Fibroblast of the conjunctiva (primary cell): ENCODE measurements at regions not wholly inside any gene's neighbourhood (a gene's known extent, or its start where the extent isn't known, plus 50 kb on each side); places are given as distances from the start of the nearest gene placed in this dataset.
"Not testable (repeated sequence)": the region's sequence is repeated elsewhere in the genome, so short reads cannot be mapped to it uniquely, and the experiment has no call there.

ENCODE experiments used
- DNase-seq: peaks from one replicate; pipeline ENCODE4 v3.0.0-alpha.2; 2010; ENCODE audit warnings: low read depth

DNA sequence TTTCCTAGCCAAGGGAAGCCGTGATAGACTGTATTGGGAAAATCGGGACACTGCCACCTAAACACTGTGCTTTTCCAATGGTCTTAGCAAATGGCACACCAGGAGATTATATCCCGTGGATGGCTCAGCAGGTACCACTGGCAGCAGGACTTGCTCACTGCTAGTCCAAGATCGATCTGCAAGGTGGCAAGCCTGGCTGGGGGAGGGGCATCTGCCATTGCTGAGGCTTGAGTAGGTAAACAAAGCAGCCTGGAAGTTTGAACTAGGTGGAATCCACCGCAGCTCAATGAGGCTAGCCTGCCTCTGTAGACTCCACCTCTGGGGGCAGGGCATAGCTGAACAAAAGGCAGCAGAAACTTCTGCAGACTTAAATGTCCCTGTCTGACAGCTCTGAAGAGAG lies 1262.7 kb upstream of the ZEB2 start:
- not testable (repeated sequence) for DNase-seq

DNA sequence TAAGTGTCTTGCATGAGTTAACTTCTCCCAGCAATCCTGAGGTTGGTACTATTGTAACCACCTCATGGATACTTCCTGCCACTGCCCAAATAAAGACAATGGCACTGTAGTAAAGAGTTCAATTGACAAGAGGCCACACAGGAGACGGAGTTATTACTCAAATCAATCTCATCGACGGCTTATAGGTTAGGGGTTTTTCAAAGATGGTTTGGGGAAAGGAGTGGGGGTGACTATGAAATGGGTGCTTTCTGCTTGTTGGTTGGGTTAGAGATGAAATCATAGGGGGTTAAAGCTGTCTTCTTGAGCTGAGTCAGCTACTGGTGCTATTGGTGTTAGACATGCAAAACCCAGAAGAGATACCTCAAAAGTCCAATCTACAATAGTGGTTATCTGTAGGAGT lies 1258.0 kb upstream of the ZEB2 start:
- DNase-seq: no peak

DNA sequence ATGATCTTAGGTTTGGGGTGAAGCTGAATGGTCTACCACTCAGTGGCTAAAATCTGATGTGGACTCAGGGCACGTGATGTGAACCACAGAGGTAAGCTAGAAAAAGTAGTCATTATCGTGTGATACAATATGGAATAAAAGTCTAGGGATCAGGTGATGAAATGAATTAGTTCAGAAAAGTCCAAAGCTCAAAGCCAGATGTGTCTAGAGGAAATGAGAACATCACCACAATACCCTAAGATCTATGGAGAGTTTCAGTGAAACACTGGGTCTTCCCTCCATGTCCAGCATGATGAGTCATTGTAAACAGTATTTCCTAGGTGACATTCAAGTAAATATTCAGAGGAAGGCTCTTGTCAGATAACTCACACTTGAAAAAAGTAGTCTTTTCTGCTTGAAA lies 1257.4 kb upstream of the ZEB2 start:
- no peak for DNase-seq

DNA sequence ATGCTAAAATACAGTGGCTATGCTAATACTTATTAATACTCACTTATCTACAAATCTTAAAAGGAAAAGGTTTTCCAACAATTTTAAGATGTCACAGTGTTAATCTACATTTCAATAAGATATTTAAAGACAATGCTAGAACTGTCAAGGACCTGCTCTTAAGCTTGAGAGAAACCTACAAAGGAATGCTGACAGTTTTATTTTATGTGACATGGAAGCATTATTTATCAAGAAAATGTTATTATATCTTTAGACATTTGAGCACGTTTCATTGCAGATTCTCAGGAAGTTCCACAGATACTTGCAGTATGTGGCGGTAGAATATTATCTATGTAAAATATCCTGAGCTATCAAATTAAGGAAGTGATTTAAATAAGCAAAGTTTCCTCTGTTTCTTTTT lies 1255.7 kb upstream of the ZEB2 start:
- no peak for DNase-seq

DNA sequence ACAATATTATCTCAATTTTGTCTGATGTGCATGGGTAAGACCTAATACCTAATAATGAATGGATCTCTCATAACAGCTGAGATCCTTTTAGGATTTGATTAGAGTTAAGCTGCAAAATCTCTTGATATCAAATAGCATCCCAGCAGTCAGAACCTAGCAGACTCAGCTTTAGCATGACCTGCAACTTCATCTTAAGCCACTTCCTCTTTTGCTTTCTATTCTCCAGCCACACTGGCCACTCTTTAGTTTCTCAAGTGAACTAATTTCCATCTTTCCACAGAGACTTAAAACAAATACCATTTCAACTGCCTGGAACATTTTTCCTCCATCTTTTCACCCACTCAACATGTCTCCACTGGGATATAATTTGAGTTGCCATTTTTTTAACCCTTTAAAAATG lies 1251.6 kb upstream of the ZEB2 start:
- no peak for DNase-seq

DNA sequence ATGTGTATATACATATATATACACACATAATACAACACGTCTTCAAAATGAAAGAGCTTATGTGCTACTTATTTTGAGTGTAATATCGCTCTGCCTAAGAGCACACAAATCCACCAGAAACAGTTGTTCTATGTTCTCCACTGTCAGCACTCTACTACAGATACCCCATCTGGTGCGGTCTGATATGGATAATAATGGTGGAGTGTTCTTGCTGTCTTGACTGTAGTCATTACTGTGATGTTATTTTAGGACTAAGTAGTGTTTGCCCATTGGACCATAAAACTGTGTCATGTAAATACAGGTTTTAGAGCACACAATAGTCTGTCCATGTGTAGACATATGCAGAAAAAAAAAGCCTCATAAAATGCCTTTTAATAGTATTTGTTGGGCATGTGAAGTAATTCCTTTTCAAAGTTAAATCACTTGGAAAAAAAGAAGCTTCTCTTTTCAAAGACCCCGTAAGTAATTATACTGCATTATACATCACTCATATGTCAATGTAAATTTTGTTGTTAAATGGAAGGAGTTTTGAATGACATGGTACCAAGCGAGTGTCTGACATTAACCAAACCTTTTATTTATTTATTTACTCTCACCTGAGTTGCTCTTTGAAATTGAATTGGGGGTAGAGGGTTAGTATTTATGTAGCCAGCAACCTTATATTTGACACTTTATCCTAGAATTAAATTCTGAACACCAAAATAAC lies 1249.2 kb upstream of the ZEB2 start:
- DNase-seq: no peak

DNA sequence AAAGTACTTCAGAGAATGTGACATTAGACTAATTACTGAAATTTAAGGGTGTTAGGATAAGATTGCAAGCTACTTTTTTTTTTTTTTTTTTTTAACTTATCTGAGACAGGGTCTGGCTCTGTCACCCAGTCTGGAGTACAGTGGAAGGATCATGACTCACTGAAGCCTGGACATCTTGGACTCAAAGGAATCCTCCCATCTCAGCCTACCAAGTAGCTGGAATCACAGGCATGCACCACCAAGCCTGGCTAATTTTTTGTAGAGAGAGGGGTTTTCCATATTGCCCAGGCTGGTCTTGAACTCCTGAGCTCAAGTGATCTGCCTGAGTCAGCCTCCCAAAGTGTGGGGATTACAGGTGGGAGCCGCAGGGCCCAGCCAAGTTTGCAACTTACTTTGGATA lies 1246.0 kb upstream of the ZEB2 start:
- DNase-seq: no peak

DNA sequence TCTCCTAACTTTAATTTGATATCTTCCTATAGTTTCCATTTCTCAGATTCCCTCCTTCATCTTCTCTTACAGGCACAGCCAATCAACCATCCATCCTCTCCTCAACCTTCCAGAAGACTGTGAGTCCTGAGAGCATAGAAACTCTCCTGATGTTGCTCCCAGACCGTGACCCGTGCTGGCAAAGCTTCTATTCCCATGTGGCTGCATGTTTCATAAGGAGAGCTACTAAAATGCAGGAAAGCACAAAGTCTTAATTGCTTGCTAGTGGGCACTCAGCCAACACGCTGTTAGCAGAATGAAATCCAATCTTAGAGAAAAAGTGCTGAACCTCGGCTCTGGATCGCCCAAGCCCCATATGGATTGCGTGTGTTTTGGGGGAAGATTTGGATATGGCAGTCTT lies 1244.7 kb upstream of the ZEB2 start:
- no peak for DNase-seq

DNA sequence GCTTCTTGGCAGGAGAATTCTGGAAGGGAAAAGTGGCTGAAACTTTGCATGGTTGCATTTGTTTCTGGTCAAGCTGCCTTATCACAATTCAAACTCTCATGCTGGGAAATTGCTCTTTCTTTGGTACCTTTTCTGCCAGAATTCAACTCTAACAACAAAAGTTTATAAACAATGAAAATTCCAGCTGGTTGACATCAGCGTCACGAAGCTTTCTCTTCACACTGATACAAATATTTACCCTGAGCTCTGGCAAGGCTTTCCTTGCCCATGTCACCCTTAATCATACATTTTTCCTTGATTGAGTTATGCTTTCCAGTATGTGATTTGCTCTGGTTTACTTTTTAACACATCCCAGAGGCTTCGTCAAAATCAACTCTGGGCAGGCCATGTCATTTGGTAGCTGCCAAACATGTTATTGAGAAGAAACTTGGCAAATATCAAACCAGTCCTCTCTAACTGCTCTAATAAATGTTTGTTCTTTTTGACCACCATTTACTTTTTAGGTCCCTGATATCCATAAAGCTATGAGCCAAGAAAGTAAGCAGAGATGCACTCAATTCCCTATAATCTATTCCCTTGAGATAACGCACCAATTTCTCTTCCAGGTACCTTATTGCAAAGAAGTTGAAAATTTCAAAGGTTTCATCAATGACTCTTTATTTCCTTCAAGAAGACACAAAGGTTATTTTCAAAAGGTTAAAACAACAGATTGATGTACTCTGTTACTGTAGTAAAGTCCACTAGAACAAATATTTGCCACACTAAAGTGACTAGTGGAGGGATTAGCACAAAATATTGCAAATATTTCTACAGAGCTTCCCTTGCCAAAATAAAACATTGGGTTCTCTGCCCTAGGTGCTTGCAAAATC lies 1241.1 kb upstream of the ZEB2 start:
- DNase-seq: peak; percentile 43

DNA sequence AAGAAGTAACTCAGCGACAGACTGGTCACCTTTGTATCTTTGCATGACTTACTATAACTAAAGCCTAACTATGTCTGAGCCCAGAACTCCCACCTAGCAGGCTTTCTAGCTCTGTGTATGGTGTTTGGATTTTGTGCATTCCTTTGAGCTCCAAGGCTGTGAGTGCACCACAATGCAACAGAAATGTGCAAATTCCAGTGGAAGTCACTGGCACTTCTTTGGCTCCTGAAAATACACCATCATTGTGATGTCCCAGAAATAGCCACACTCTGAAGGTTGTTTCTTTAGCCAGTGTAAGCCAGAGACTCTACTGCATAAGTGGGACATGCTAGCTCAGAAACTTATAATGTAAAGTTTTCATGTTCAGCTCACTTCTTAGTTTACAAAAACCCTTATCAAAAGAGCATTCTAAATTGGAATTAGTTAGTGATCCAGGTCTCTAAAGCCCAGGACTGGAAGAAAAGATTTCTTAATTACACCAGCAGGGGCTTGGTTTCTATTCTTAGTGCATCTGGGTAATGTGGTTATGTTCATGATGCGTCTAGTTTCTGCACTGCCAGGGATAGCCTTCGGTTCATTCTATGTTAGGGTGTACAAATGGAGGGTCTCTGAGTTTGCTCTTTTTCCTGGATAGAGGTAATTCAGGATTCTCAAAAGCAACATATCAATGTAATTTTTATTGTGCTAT lies 1239.5 kb upstream of the ZEB2 start:
- no peak for DNase-seq

DNA sequence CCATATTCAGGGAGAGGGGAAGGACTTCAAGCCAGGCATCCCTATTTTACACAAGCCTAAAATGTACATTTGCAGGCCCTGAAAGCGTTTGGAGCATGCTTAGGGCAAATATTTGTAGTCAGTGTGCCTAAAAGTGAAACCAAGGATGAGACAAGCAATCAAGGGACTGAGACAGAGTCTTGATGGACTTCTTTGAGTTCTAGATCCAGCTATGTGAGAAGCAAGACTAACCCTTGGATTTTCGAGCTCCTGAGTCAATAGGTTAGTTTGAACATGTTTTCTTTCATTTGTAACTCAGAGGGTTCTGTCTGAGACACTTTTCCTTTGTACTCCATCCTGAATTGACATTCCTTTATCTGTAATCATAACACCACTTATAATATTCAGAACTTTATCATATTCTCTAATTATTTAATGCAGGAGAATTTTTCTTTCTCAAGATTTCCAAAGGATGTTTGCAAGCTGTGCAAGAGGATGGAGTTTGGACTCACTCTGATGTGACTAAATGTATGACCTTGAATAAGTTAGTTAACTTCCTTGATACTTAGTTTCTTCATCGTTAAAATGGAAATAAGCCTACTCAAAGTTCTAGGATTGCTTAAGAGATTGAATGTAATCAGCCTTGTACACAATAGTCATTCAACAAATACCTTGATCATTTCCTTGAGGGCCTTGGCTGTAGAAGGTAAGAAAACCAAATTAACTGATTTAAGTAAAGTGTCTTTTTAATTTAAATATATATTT lies 1237.8 kb upstream of the ZEB2 start:
- DNase-seq: no peak

DNA sequence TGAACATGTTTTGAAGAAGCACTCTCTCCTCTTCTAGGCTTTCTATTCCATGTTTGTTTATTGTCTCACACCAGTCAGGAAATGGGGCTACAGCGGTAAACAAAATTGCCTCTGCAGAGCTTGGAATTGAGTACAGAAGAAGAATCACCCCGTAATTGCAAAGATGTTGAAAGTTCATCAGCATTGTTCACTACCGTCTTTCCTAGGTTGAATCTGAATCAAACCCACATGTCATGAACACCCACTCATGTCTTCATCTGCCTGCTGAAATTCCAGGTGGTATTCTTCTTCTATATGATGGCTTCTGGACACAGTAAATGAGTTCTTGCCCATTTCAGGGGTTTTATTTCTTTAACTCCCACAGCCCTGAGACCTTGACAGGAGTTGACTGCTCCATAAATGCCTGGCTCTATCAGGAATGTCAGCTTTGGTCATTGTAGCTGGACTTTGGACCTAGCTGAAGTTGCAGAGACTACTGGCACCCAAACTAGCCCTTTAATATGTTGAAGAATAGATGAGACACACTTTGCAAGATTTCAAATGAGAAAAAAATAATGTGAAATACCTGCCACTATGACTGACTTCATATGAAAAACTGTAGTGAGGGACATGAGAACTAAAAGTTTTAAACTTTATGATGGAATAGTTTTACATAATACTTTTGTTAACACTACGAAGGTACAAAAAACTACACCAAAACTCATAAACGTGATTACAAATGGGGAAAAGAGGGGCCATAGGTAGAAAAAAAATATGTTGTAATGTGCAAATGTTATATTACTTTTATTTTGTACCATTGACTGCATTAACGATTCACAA lies 1235.3 kb upstream of the ZEB2 start:
- DNase-seq: no peak

DNA sequence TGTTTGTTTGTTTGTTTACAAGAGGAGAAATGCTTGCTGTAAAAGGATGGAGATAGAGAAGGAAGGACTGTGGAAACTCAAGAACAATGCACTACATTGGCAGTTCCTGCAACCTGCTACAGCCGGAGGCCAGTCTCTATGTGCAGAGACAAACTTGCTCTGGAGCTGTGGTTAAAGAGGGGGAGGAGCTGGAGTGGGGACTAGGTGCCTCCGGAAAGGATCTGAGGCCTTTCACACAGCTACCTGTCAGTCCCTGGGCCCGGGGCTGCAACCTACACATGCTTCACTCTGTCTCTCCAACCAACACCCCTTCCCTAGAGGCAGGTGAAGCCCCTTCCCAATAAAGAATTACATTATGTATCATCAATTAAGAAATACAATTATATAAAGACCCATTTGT lies 1234.0 kb upstream of the ZEB2 start:
- no peak for DNase-seq

DNA sequence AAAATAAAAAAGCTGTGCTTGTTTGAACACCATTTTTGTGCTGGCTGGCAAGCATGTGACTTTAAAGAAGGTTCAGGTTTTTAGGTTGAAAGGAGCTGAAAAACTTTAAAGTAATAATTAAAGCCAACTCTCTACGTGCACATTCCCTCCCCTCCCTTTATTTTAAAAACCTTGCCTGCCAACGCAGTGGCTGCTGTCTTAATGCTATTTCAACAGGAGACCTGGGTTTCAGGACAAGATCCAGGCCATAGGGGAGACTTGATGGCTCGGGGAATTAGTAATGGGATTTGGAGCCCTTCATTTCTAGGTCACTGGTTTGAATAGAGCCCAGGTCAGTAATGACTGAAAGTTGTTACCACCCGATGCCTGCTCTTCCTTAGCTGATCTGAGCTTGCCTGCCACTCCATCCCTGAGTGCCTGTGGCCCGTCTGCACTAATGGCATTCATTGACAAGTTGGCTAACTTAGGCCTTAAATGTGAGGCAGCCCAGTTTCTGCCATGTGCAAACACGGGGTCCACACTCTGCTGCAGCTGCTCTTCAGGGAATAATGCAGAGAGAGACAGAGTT lies 1233.2 kb upstream of the ZEB2 start:
- no peak for DNase-seq

DNA sequence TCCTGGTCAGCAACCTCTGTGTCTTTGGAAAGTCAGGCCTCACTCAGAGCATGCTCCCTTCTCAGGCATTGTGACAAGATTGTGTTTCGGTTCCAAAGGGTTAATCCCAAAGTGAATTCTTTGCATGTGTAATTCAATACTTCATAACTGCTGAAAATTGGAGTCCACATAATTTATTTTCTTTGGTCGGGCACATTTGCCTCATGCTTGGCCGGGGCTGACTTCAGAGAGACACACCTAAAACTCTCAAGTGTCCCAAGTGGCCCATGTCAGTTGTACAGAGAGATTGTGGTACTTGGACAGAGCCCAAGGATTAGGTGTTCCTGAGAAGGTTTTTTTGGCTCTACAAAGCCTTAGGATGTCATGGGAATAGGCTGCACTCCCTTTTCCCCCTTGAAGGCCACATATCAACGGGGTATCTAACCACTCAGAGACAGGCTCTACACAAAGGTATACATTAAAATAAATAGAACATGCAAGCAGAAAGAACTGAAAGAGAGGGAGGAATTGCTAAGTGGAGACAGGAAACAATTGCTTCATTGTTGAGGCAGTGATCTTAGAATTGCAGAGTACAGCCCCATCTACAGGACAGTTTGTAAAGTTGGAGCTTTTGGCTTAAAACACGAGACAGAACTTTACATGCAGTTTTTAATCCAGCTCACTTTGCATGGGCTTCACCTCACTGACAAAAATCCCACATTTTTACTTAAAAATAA lies 1232.3 kb upstream of the ZEB2 start:
- DNase-seq: peak; percentile 91

DNA sequence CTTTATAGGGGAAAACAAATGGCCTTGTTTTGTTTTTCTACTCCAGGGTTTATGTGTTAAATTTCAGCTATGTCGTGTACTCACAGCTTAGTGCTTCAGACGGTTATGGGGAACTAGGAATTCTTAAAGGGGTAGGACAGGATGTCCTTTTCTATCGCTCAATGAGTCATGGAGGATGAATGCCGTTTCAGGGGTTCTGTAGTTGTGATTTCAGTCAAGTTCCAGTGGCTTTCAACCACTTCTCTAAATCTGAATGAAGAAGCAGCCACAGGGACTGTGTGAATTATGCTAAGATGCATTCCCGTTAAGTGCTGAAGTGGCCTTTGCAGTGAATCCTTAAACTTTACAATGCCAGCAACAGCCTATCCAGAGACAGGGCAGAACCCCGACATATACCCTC lies 1231.7 kb upstream of the ZEB2 start:
- peak; percentile 30 for DNase-seq

DNA sequence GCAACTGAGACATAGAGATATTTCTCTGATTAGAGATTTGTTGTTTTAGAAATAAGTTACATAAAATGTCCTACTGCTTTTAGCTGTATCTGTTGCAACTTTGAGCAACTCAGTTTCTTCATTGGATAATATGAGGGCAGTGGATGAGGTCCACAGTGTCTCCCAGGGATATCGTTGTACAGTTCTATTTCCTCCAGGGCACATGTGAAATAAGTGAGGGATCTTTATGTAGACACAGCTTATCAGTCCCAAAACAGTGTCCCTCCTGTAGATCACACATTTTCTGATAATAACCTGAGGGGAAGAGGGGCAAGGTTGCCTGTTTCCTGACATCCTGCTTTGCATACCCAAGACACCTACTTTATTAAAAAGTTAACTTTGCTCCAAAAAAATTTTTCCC lies 1231.2 kb upstream of the ZEB2 start:
- no peak for DNase-seq

DNA sequence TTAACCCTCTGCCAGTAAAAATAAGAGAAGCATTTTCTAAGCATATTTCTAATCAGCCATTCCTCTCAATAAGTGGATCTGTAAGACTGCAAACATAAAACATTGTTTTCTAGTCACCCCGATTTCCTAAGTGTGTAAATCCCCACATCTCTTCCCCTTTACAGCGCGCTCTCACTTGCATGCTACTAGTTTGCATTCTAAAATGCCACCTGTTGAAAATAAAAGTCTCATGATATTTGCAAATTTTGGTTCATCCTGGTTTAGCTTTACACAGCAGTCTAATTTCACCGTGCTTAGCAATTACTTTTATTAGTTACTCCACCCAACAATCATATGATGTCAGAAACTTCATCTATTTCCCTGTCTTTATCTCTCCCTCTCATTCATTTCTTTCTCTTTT lies 1230.7 kb upstream of the ZEB2 start:
- no peak for DNase-seq

DNA sequence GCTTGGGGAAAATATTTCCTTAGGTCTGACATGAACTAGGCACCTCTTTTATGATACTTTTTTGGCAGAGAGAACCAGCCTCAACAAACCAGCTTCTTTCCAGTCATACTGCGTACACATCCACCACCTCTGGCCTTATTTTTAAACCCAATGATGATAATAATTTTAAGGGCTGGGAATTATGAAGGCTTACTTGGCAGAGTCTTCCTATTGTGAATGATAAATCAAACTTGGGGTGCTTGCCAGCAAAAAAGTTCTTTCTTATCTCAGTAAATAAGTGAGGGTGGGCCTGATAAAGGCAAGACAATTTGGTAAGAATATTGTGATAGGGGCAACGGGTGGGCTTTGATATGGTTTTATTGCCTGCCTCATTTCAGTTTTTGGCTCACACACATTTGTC lies 1230.2 kb upstream of the ZEB2 start:
- DNase-seq: no peak

DNA sequence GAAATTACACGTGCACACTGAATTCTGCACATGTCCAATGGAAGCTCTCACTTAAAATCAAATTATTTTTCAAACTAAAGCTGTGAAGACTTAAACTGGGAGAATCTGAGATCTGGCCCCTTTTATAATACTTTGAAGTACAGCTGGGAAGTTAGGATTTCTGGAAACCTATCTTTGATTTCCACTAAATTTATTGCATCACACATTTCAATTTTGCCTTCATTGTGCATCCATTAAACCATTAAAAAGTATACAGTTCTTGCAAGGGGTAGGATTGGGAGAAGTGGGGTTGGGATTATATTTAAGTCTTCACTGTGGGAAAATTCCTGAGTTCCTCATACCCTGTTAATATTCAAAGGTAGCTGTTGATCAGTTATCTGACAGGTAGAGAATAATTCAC lies 1229.6 kb upstream of the ZEB2 start:
- no peak for DNase-seq

DNA sequence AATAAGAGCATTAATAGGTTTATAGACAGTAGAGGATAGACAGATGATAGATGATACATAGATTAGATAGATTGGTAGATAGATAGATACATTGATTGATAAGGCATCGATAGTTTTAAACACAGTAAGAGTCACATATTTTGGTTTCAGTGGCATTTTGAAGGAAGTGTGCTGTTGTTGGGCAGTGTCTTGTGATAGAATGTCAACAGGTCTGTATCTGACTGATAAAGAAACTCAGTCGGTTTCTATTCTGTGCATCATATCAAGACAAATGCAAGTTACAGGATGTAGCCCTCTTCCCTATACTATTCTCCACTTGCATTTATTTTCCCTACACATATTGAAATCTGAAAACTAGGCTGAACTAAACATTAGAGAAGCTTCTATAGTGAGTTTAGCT lies 1229.0 kb upstream of the ZEB2 start:
- DNase-seq: no peak
